Esophagus muscularis mucosa (tissue), 4 donors: ENCODE measurements at regions not wholly inside any gene's neighbourhood (a gene's known extent, or its start where the extent isn't known, plus 50 kb on each side); places are given as distances from the start of the nearest gene placed in this dataset.

Source experiments
- DNase-seq: peaks from one replicate; pipeline ENCODE4 v3.0.0-alpha.2; 2017; ENCODE audit errors: extremely low spot score
- H3K27ac ChIP-seq, 4 donors: fragments of 200-600 bp; sonication (generic); replicated peaks in 1 of 4; 1 replicate in 3 of 4; 2 replicates in 1 of 4; pipeline ENCODE4 v1.5.1; 2016 to 2019; ENCODE audit warnings: mild to moderate bottlenecking in 1 of 4
- H3K27me3 ChIP-seq, 4 donors: fragments of 200-600 bp; sonication (generic); one replicate each; pipeline versions ENCODE4 v1.5.1 to v1.6.0; 2016 to 2019
- H3K36me3 ChIP-seq, 4 donors: fragments of 200-600 bp; sonication (generic); one replicate each; pipeline ENCODE4 v1.5.1; 2016 to 2019
- H3K4me1 ChIP-seq, 4 donors: fragments of 200-600 bp; sonication (generic); one replicate each; pipeline ENCODE4 v1.5.1; 2016 to 2019
- H3K4me3 ChIP-seq, 4 donors: fragments of 200-600 bp; sonication (generic); 1 replicate in 2 of 4; 2 replicates in 2 of 4; pipeline ENCODE4 v1.5.1; 2016 to 2019; ENCODE audit warnings: mild to moderate bottlenecking in 4 of 4, moderate library complexity in 1 of 4
- H3K9me3 ChIP-seq, 4 donors: fragments of 200-600 bp; sonication (generic); 1 replicate in 3 of 4; 2 replicates in 1 of 4; pipeline ENCODE4 v1.5.1; 2016 to 2019
- EP300 ChIP-seq: sonication (generic); formaldehyde crosslinking; IDR thresholded peaks from one replicate; pipeline ENCODE4 v1.6.1; 2017; ENCODE audit warnings: antibody characterized with exemption
- POLR2A ChIP-seq: fragments of 450-650 bp; IDR thresholded peaks from one replicate; pipeline ENCODE4 v1.6.1; 2017; ENCODE audit warnings: antibody characterized with exemption, moderate library complexity, mild to moderate bottlenecking, low read depth
- POLR2AphosphoS5 ChIP-seq, 2 donors: sonication (generic); formaldehyde crosslinking; IDR thresholded peaks; one replicate each; pipeline ENCODE4 v1.6.1; 2017; ENCODE audit warnings: antibody characterized with exemption in 2 of 2
- WGBS: methylation state at CpG from one replicate; pipeline ENCODE4 v1.1.5; 2018; 5-methylcytosine and 5-hydroxymethylcytosine counted together
- intact Hi-C: fragments of 100-400 bp; cut with DNase I; formaldehyde crosslinking; loops from one replicate; pipeline ENCODE4 v1.15.1; 2023
- TF ChIP-seq, protein P1 (sequence below), 3 experiments: fragments of 200-600 bp in 2 of 3; fragments of 450-650 bp in 1 of 3; sonication (generic) in 2 of 3; IDR thresholded peaks; one replicate each; pipeline ENCODE4 v1.5.1; 2017 to 2019; ENCODE audit warnings: antibody characterized with exemption in 3 of 3, mild to moderate bottlenecking in 2 of 3, moderate library complexity in 1 of 3

- H3K27me3 ChIP-seq: no peaks in the 10 kb centered on the region
- WGBS: 54% methylated on average over 1 of the region's 1 CpG
- peaks cover 0 to 10% (median 0%) of the 10 kb centered on the region in 4 donors for H3K9me3 ChIP-seq
- intact Hi-C loops: no loop called here
- no peak overlapping the region for H3K27ac ChIP-seq
- no peak overlapping the region for H3K4me3 ChIP-seq
- no peaks in the 10 kb centered on the region for H3K4me1 ChIP-seq
- H3K36me3 ChIP-seq: no peaks in the 10 kb centered on the region
- DNase-seq: no peak
- TF ChIP-seq, protein P1, sequence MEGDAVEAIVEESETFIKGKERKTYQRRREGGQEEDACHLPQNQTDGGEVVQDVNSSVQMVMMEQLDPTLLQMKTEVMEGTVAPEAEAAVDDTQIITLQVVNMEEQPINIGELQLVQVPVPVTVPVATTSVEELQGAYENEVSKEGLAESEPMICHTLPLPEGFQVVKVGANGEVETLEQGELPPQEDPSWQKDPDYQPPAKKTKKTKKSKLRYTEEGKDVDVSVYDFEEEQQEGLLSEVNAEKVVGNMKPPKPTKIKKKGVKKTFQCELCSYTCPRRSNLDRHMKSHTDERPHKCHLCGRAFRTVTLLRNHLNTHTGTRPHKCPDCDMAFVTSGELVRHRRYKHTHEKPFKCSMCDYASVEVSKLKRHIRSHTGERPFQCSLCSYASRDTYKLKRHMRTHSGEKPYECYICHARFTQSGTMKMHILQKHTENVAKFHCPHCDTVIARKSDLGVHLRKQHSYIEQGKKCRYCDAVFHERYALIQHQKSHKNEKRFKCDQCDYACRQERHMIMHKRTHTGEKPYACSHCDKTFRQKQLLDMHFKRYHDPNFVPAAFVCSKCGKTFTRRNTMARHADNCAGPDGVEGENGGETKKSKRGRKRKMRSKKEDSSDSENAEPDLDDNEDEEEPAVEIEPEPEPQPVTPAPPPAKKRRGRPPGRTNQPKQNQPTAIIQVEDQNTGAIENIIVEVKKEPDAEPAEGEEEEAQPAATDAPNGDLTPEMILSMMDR (IDR thresholded peaks at IDR 0.05): no peak
- no peak for TF ChIP-seq POLR2AphosphoS5 (IDR thresholded peaks at IDR 0.05)
- TF ChIP-seq POLR2A: no peak
- no peak for TF ChIP-seq EP300
Measured at GRCh38 chrX:46354481-46354880, 190.7 kb downstream of the ZNF674 start.

DNA sequence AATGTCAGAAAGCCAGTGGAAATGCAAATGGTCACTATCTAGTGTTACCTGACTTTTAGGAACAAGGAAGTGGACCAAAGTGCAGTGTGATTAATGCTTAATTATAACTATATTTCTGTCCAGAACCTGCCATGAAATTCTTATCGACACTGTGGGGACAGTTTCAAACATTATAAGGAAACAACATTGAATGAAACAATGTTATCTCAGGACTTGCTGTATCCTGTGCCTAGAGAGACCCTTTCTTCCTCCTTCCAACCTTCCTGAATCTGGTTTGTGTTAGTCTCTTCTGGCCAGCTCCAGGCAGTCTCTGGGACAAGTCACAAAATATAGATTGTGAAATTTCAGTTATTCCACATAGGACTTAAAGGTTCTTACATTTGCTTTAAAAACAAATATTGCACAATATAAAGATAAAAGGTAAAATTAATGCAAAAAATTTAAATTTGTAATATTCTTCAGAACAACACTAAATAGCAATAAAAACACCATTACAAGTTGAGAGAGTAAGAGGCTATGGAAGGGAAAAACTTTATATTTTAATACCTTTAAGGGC lies 203.4 kb downstream of the ZNF674 start:
- H3K36me3 ChIP-seq: no peaks in the 10 kb centered on the region
- no peak for DNase-seq
- WGBS: 52% methylated on average over 1 of the region's 1 CpG
- intact Hi-C loops: no loop called here
- TF ChIP-seq POLR2A (no peak), POLR2AphosphoS5 (IDR thresholded peaks at IDR 0.05) (no peak), EP300 (no peak)
- TF ChIP-seq, protein P1 (IDR thresholded peaks at IDR 0.05): no peak
- H3K27ac ChIP-seq: no peak overlapping the region
- no peaks in the 10 kb centered on the region for H3K27me3 ChIP-seq
- H3K4me1 ChIP-seq: no peaks in the 10 kb centered on the region
- H3K9me3 ChIP-seq: no peaks in the 10 kb centered on the region
- no peak overlapping the region for H3K4me3 ChIP-seq

GRCh38 chrX:46340696-46341095 lies 204.5 kb downstream of the ZNF674 start:
- Histone ChIP-seq H3K27me3 (no peaks in the 10 kb centered on the region), H3K9me3 (no peaks in the 10 kb centered on the region), H3K4me1 (no peaks in the 10 kb centered on the region), H3K36me3 (no peaks in the 10 kb centered on the region), H3K4me3 (no peak overlapping the region), H3K27ac (no peak overlapping the region)
- TF ChIP-seq POLR2AphosphoS5 (IDR thresholded peaks at IDR 0.05): no peak
- TF ChIP-seq, protein P1 (IDR thresholded peaks at IDR 0.05): no peak
- TF ChIP-seq EP300: no peak
- TF ChIP-seq POLR2A: no peak
- intact Hi-C loops: no loop called here
- DNase-seq: no peak

DNA sequence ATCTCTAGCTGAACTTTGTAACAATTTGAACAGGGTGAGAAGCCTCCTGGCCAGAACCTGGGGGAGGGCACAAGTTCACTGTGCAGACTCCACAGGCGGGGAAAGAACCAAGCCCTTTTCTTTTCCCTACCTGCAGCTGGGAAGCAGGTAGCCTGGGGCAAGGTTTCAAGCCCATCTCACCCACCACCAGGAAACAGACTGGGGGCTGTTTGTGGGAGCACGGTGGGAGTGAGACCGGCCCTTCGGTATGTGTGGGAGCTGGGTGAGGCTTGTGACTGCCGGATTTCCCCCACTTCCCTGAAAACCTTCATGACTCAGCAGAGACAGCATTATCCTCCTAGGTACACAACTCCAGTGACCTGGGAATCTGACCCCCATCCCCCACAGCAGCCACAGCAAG lies 211.7 kb downstream of the ZNF674 start:
- no peaks in the 10 kb centered on the region for H3K4me1 ChIP-seq
- H3K27ac ChIP-seq: no peak overlapping the region
- no peak overlapping the region for H3K4me3 ChIP-seq
- TF ChIP-seq POLR2A (no peak), EP300 (no peak), POLR2AphosphoS5 (IDR thresholded peaks at IDR 0.05) (no peak)
- TF ChIP-seq, protein P1 (IDR thresholded peaks at IDR 0.05): no peak
- no peaks in the 10 kb centered on the region for H3K36me3 ChIP-seq
- no peaks in the 10 kb centered on the region for H3K27me3 ChIP-seq
- WGBS: 73% methylated on average over 2 of the region's 5 CpGs
- H3K9me3 ChIP-seq: no peaks in the 10 kb centered on the region
- intact Hi-C loops: no loop called here
- DNase-seq: no peak

DNA sequence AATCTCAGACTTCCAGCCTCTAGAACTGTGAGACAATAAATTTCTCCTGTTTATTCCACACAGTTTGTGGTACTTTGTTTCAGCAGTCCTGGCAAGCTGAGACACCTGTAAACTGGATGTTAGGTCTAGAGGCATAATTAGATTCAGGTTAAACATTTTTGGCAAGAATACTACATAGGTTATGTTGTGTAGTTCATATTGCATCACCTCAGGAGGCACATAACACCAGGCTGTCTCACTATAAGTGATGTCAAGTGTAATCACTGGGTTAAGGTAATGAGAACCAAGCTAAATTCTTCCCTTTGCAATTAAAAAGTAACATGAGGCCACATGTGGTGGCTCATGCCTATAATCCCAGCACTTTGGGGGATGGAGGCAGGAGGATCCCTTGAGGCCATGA lies 214.2 kb downstream of the ZNF674 start:
- Histone ChIP-seq H3K4me3 (no peak overlapping the region), H3K27me3 (no peaks in the 10 kb centered on the region), H3K36me3 (no peaks in the 10 kb centered on the region), H3K4me1 (peaks cover 0 to 6% (median 2%) of the 10 kb centered on the region in 4 donors), H3K9me3 (no peaks in the 10 kb centered on the region), H3K27ac (no peak overlapping the region)
- DNase-seq: no peak
- TF ChIP-seq, protein P1 (IDR thresholded peaks at IDR 0.05): no peak
- no peak for TF ChIP-seq POLR2A
- intact Hi-C loops: no loop called here
